Neural progenitor cell (in vitro differentiated cells): ENCODE measurements at regions not wholly inside any gene's neighbourhood (a gene's known extent, or its start where the extent isn't known, plus 50 kb on each side); places are given as distances from the start of the nearest gene placed in this dataset.
A peak's percentile ranks its signal among the peaks of the same experiment; 100 is the strongest.

Experiments used
- DNase-seq: peaks from one replicate; pipeline ENCODE4 v3.0.0-alpha.2; 2016; ENCODE audit warnings: low spot score
- H2AFZ ChIP-seq: fragments of 200-600 bp; sonication (generic); replicated peaks from 2 replicates; pipeline ENCODE4 v1.6.1; 2016; ENCODE audit warnings: antibody characterized with exemption
- H3F3A ChIP-seq: fragments of 200-600 bp; sonication (generic); 2 replicates; pipeline ENCODE4 v1.6.1; 2016; ENCODE audit warnings: antibody characterized with exemption, low read depth
- H3K27ac ChIP-seq: fragments of 200-600 bp; sonication (generic); 2 replicates; pipeline ENCODE4 v1.5.1; 2016; ENCODE audit warnings: mild to moderate bottlenecking
- H3K27me3 ChIP-seq: fragments of 200-600 bp; sonication (generic); 2 replicates; pipeline ENCODE4 v1.6.1; 2016; ENCODE audit warnings: mild to moderate bottlenecking, moderate library complexity
- H3K36me3 ChIP-seq: fragments of 200-600 bp; sonication (generic); 2 replicates; pipeline ENCODE4 v1.5.1; 2016
- H3K4me1 ChIP-seq: fragments of 200-600 bp; sonication (generic); 2 replicates; pipeline ENCODE4 v1.6.1; 2016; ENCODE audit warnings: mixed run types
- H3K4me2 ChIP-seq: fragments of 200-600 bp; sonication (generic); 2 replicates; pipeline ENCODE4 v1.6.1; 2016
- H3K4me3 ChIP-seq: fragments of 200-600 bp; sonication (generic); 2 replicates; pipeline ENCODE4 v1.5.1; 2016
- H3K79me2 ChIP-seq: fragments of 200-600 bp; sonication (generic); 2 replicates; pipeline ENCODE4 v1.6.1; 2016; ENCODE audit warnings: low read depth
- H3K9ac ChIP-seq: fragments of 200-600 bp; sonication (generic); 2 replicates; pipeline ENCODE4 v1.6.1; 2016
- H3K9me3 ChIP-seq: fragments of 200-600 bp; sonication (generic); 2 replicates; pipeline ENCODE4 v1.5.1; 2016; ENCODE audit warnings: low read depth
- H4K20me1 ChIP-seq: fragments of 200-600 bp; sonication (generic); 2 replicates; pipeline ENCODE4 v1.6.1; 2016; ENCODE audit warnings: low read depth
- H3K27ac Mint-ChIP-seq: 3 replicates; pipeline ENCODE4 v1.8.0; 2021; ENCODE audit warnings: mixed read lengths
- H3K27me3 Mint-ChIP-seq: 2 replicates; pipeline ENCODE4 v1.8.0; 2022; ENCODE audit warnings: low read depth, mild to moderate bottlenecking, inconsistent platforms, moderate library complexity, mixed read lengths; ENCODE audit not compliant: insufficient read depth
- H3K36me3 Mint-ChIP-seq: 3 replicates; pipeline ENCODE4 v1.8.0; 2021; ENCODE audit warnings: mixed read lengths
- H3K4me1 Mint-ChIP-seq: 3 replicates; pipeline ENCODE4 v1.8.0; 2021; ENCODE audit warnings: mixed read lengths
- H3K4me3 Mint-ChIP-seq: 3 replicates; pipeline ENCODE4 v1.8.0; 2021; ENCODE audit warnings: mild to moderate bottlenecking, moderate library complexity, mixed read lengths
- H3K9me3 Mint-ChIP-seq: 3 replicates; pipeline ENCODE4 v1.8.0; 2020; ENCODE audit warnings: mixed read lengths
- EZH2 ChIP-seq: fragments of 200-600 bp; sonication (generic); IDR thresholded peaks from 2 replicates; pipeline ENCODE4 v1.6.1; 2017; ENCODE audit warnings: antibody characterized with exemption, mild to moderate bottlenecking, moderate library complexity
- EZH2phosphoT487 ChIP-seq: fragments of 200-600 bp; sonication (generic); IDR thresholded peaks from 2 replicates; pipeline ENCODE4 v1.6.1; 2017; ENCODE audit warnings: antibody characterized with exemption
- TF ChIP-seq, protein P1 (sequence below): fragments of 200-600 bp; sonication (generic); IDR thresholded peaks from 2 replicates; pipeline ENCODE4 v1.5.1; 2017; ENCODE audit warnings: antibody characterized with exemption, mild to moderate bottlenecking

DNA sequence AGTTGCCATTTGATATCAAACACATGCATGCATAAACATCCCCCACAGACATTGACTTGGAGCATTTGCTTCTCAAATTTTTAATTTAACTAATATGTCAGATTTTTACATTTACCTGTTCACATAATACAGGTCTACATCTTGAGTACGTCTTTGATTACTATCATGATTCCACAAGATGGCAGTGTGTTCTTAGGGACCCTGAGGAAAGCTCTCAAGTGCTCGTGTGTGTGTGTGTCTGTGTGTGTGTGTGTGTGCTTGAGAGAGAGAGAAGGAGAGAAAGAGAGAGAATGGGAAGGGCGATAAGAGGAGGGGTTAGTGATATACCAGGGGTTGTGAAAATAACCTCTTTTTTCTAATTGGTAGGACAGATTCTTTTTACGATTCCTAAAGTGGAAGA lies 167.1 kb upstream of the OR4E1 start:
- Mint-ChIP-seq H3K27me3 (peaks cover 2% of the 10 kb centered on the region), H3K27ac (no peak overlapping the region), H3K4me1 (no peaks in the 10 kb centered on the region), H3K36me3 (no peaks in the 10 kb centered on the region), H3K9me3 (peaks cover 2% of the 10 kb centered on the region), H3K4me3 (no peak overlapping the region)
- no peak overlapping the region for H2AFZ ChIP-seq
- no peaks in the 10 kb centered on the region for H3K9me3 ChIP-seq
- H3K4me1 ChIP-seq = no peaks in the 10 kb centered on the region
- DNase-seq = peak; percentile 44
- H3K4me2 ChIP-seq = no peak overlapping the region
- H3K27ac ChIP-seq = no peak overlapping the region
- no peaks in the 10 kb centered on the region for H3K36me3 ChIP-seq
- no peaks in the 10 kb centered on the region for H4K20me1 ChIP-seq
- no peaks in the 10 kb centered on the region for H3K79me2 ChIP-seq
- TF ChIP-seq EZH2 = no peak
- TF ChIP-seq, protein P1, sequence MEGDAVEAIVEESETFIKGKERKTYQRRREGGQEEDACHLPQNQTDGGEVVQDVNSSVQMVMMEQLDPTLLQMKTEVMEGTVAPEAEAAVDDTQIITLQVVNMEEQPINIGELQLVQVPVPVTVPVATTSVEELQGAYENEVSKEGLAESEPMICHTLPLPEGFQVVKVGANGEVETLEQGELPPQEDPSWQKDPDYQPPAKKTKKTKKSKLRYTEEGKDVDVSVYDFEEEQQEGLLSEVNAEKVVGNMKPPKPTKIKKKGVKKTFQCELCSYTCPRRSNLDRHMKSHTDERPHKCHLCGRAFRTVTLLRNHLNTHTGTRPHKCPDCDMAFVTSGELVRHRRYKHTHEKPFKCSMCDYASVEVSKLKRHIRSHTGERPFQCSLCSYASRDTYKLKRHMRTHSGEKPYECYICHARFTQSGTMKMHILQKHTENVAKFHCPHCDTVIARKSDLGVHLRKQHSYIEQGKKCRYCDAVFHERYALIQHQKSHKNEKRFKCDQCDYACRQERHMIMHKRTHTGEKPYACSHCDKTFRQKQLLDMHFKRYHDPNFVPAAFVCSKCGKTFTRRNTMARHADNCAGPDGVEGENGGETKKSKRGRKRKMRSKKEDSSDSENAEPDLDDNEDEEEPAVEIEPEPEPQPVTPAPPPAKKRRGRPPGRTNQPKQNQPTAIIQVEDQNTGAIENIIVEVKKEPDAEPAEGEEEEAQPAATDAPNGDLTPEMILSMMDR = peak; percentile 34
- no peak overlapping the region for H3K4me3 ChIP-seq
- H3K9ac ChIP-seq = no peak overlapping the region
- no peaks in the 10 kb centered on the region for H3F3A ChIP-seq
- peaks cover 52% of the 10 kb centered on the region for H3K27me3 ChIP-seq

DNA sequence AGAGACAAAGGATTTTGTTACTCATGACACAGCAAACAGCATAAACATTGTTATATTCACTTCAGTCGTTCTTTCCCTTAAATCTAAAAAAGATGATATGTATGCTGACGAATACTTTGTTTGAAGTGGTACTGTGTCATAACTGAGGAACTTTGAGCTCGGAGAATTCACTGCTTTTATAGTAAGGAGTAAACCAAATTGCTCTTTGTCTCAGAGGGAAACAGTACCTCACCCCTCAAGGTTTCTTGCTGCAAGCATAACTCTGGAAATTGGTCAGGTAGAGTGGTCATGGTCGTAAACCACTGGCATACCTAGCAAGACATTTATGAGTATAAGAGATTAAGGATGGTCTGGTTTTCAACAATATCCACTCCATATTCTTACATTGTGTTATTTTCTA lies 160.2 kb upstream of the OR4E1 start:
- Mint-ChIP-seq H3K4me1 (no peaks in the 10 kb centered on the region), H3K27me3 (no peaks in the 10 kb centered on the region)

DNA sequence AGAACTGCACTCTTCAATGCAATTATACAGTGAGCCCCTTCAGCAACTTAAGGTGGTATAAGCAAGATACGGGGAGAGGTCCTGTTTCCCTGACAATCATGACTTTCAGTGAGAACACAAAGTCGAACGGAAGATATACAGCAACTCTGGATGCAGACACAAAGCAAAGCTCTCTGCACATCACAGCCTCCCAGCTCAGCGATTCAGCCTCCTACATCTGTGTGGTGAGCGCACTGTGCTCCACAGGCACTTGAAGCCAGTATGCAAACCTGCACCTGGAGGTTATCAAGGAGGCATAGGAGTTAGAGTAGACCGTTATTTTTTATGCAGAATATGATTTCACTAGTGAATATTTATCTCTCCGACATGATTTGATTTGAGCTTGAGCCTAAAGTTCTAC lies 152.2 kb upstream of the OR4E1 start:
- no peaks in the 10 kb centered on the region for H3K36me3 Mint-ChIP-seq
- DNase-seq = no peak
- no peaks in the 10 kb centered on the region for H4K20me1 ChIP-seq
- no peaks in the 10 kb centered on the region for H3F3A ChIP-seq
- no peak overlapping the region for H3K4me2 ChIP-seq
- no peaks in the 10 kb centered on the region for H3K4me1 Mint-ChIP-seq
- no peaks in the 10 kb centered on the region for H3K9me3 Mint-ChIP-seq
- H3K9me3 ChIP-seq = no peaks in the 10 kb centered on the region
- H3K27ac Mint-ChIP-seq = no peak overlapping the region
- TF ChIP-seq EZH2phosphoT487 (no peak), EZH2 (no peak)
- TF ChIP-seq, protein P1 = no peak
- peaks cover 8% of the 10 kb centered on the region for H3K27me3 Mint-ChIP-seq
- peak overlapping the region; percentile 35 for H2AFZ ChIP-seq
- no peak overlapping the region for H3K27ac ChIP-seq
- H3K79me2 ChIP-seq = no peaks in the 10 kb centered on the region
- no peaks in the 10 kb centered on the region for H3K4me1 ChIP-seq
- peaks cover 43% of the 10 kb centered on the region for H3K27me3 ChIP-seq
- H3K4me3 Mint-ChIP-seq = no peak overlapping the region
- H3K9ac ChIP-seq = no peak overlapping the region
- H3K4me3 ChIP-seq = no peak overlapping the region
- H3K36me3 ChIP-seq = no peaks in the 10 kb centered on the region

More for the DNA sequence above, 160.2 kb upstream of the OR4E1 start:
- Histone ChIP-seq H3K4me2 (no peak overlapping the region), H3K27ac (no peak overlapping the region), H4K20me1 (no peaks in the 10 kb centered on the region), H3K27me3 (peaks cover 39% of the 10 kb centered on the region), H3K4me3 (no peak overlapping the region), H3K36me3 (no peaks in the 10 kb centered on the region), H3K79me2 (no peaks in the 10 kb centered on the region), H3K9me3 (no peaks in the 10 kb centered on the region), H3K4me1 (no peaks in the 10 kb centered on the region), H2AFZ (no peak overlapping the region), H3K9ac (no peak overlapping the region), H3F3A (no peaks in the 10 kb centered on the region)
- no peaks in the 10 kb centered on the region for H3K36me3 Mint-ChIP-seq
- H3K27ac Mint-ChIP-seq = no peak overlapping the region
- DNase-seq = no peak
- no peak overlapping the region for H3K4me3 Mint-ChIP-seq
- TF ChIP-seq EZH2 (no peak), EZH2phosphoT487 (no peak)
- TF ChIP-seq, protein P1 = no peak
- peaks cover 2% of the 10 kb centered on the region for H3K9me3 Mint-ChIP-seq
